ENCODE measurements at regions not wholly inside any gene's neighbourhood (a gene's known extent, or its start where the extent isn't known, plus 50 kb on each side); places are given as distances from the start of the nearest gene placed in this dataset.

DNA sequence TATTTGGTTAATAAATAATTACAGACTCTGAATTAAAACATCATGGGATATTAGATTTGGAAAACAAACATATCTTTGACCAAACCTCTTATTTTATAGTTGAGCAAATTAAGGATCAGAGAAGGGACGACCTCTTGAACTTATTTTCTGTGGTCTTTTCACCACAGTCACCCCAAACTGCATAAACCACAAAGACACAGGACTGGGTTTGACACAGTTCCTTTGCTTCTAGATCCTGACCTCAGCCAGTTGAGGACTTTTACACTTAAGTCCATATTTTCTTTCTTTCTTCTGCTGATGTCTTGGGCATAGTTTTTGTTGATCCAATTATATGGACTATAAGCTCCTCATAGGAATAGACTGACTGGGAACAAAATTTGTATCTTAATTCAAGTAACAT, 234.0 kb upstream of the SLC14A2 start:
- DNase-seq (ENCODE audit: low read depth) = no peak
- H2AFZ ChIP-seq (ENCODE audit: low read depth, low read length) = no peak overlapping the region
- no peaks in the 10 kb centered on the region for H3K9me3 ChIP-seq (ENCODE audit: insufficient read depth, low read depth, low read length)
- Mint-ChIP-seq H3K36me3 (ENCODE audit: low read depth, unreplicated experiment) (peaks cover 2% of the 10 kb centered on the region), H3K9me3 (ENCODE audit: unreplicated experiment) (no peaks in the 10 kb centered on the region), H3K27ac (ENCODE audit: unreplicated experiment) (no peak overlapping the region), H3K4me1 (ENCODE audit: low read depth, unreplicated experiment) (peaks cover 3% of the 10 kb centered on the region), H3K27me3 (ENCODE audit: low read depth, unreplicated experiment) (peaks cover 19% of the 10 kb centered on the region), H3K4me3 (ENCODE audit: unreplicated experiment) (no peak overlapping the region)
- H3K79me2 ChIP-seq (ENCODE audit: insufficient read depth, low read length) = no peaks in the 10 kb centered on the region
- H3K4me1 ChIP-seq (ENCODE audit: insufficient read depth, low read length) = no peaks in the 10 kb centered on the region
- no peak for FAIRE-seq
- no peak for TF ChIP-seq EZH2 (IDR thresholded peaks at IDR 0.05; ENCODE audit: insufficient read depth, low read length)
- TF ChIP-seq, protein P1, sequence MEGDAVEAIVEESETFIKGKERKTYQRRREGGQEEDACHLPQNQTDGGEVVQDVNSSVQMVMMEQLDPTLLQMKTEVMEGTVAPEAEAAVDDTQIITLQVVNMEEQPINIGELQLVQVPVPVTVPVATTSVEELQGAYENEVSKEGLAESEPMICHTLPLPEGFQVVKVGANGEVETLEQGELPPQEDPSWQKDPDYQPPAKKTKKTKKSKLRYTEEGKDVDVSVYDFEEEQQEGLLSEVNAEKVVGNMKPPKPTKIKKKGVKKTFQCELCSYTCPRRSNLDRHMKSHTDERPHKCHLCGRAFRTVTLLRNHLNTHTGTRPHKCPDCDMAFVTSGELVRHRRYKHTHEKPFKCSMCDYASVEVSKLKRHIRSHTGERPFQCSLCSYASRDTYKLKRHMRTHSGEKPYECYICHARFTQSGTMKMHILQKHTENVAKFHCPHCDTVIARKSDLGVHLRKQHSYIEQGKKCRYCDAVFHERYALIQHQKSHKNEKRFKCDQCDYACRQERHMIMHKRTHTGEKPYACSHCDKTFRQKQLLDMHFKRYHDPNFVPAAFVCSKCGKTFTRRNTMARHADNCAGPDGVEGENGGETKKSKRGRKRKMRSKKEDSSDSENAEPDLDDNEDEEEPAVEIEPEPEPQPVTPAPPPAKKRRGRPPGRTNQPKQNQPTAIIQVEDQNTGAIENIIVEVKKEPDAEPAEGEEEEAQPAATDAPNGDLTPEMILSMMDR (IDR thresholded peaks at IDR 0.05; ENCODE audit: insufficient read depth, low read depth, low read length) = no peak
- no peak overlapping the region for H3K4me2 ChIP-seq (ENCODE audit: low read length)
- H3K4me3 ChIP-seq (ENCODE audit: insufficient read depth, low read depth, low read length) = no peak overlapping the region
- no peak overlapping the region for H3K27ac ChIP-seq (ENCODE audit: low read depth, low read length)
- H3K36me3 ChIP-seq (ENCODE audit: insufficient read depth, low read length) = no peaks in the 10 kb centered on the region
- no peaks in the 10 kb centered on the region for H3K27me3 ChIP-seq (ENCODE audit: insufficient read depth, low read length)
- H4K20me1 ChIP-seq (ENCODE audit: insufficient read depth, low read length) = no peaks in the 10 kb centered on the region
- no peak overlapping the region for H3K9ac ChIP-seq (ENCODE audit: low read length)

DNA sequence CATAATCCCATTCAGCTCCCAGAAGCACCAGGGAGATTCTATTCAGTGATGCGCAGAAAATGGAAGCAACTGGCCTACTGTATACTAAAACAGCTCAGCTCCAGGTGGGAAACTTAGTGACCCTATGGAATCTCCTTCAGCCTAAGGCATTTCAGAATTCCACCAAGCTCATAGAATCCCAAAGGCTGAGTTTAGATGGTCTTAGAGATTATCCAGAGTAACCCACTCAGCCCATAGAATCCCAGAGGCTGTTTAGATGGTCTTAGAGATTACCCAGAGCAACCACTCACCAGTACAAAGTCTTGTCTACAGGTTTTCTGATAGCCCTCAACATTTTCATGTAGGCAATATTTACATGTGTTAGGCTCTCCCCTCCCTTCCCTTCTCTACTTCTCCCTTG, 232.0 kb upstream of the SLC14A2 start:
- H4K20me1 ChIP-seq (ENCODE audit: insufficient read depth, low read length) = no peaks in the 10 kb centered on the region
- no peaks in the 10 kb centered on the region for H3K9me3 ChIP-seq (ENCODE audit: insufficient read depth, low read depth, low read length)
- H3K79me2 ChIP-seq (ENCODE audit: insufficient read depth, low read length) = no peaks in the 10 kb centered on the region
- peaks cover 3% of the 10 kb centered on the region for H3K4me1 Mint-ChIP-seq (ENCODE audit: low read depth, unreplicated experiment)
- H3K36me3 ChIP-seq (ENCODE audit: insufficient read depth, low read length) = no peaks in the 10 kb centered on the region
- H3K27ac Mint-ChIP-seq (ENCODE audit: unreplicated experiment) = no peak overlapping the region
- no peak overlapping the region for H3K4me2 ChIP-seq (ENCODE audit: low read length)
- no peak overlapping the region for H3K9ac ChIP-seq (ENCODE audit: low read length)
- no peak overlapping the region for H3K4me3 ChIP-seq (ENCODE audit: insufficient read depth, low read depth, low read length)
- no peak for TF ChIP-seq EZH2 (IDR thresholded peaks at IDR 0.05; ENCODE audit: insufficient read depth, low read length)
- TF ChIP-seq, protein P1 (IDR thresholded peaks at IDR 0.05; ENCODE audit: insufficient read depth, low read depth, low read length) = no peak
- no peaks in the 10 kb centered on the region for H3K36me3 Mint-ChIP-seq (ENCODE audit: low read depth, unreplicated experiment)
- DNase-seq (ENCODE audit: low read depth) (no peak), FAIRE-seq (no peak)
- H3K4me1 ChIP-seq (ENCODE audit: insufficient read depth, low read length) = no peaks in the 10 kb centered on the region
- H3K4me3 Mint-ChIP-seq (ENCODE audit: unreplicated experiment) = no peak overlapping the region
- peaks cover 6% of the 10 kb centered on the region for H3K27me3 Mint-ChIP-seq (ENCODE audit: low read depth, unreplicated experiment)
- H3K27ac ChIP-seq (ENCODE audit: low read depth, low read length) = no peak overlapping the region
- H3K27me3 ChIP-seq (ENCODE audit: insufficient read depth, low read length) = no peaks in the 10 kb centered on the region
- H2AFZ ChIP-seq (ENCODE audit: low read depth, low read length) = no peak overlapping the region
- no peaks in the 10 kb centered on the region for H3K9me3 Mint-ChIP-seq (ENCODE audit: unreplicated experiment)

DNA sequence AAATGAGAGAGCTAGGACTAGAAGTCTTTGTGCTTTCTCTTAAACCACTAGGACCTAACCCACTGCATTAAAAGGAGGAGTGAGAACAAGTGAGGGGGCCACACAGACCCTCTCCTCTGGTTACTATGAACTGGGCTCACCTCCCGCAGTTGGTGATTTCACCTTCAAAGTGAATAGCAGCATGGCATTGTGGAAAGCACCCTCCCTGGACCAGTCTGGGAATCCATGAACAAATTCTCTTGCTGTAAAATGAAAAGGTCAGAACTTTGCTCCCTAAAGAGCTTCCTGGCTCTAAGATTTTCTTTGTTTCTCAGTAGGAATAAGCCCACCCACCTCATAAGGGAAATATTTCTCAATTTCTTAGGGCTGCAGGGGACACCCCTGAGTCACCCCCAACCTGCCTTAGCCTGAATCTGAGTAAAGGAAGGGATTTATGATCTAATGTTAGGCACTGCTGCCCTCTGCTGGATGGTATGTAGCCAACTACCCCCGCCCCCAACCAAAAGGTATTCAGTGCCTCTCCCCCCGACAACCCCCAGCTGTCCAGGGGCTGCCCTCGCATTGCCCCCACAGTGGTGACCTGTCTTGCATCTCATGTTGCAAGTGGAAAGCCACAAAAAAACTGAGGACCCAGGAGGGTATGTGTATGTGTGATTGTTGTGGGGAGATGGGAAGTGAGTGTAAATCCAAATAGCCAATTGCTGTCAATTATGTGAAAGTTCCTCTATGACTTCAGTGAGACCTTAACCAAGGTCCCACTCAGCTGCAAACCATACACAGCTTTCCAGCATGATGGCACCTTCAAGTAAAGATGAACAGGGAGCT, 230.9 kb upstream of the SLC14A2 start:
- Histone ChIP-seq H3K9me3 (ENCODE audit: insufficient read depth, low read depth, low read length) (no peaks in the 10 kb centered on the region), H3K9ac (ENCODE audit: low read length) (no peak overlapping the region), H3K4me1 (ENCODE audit: insufficient read depth, low read length) (no peaks in the 10 kb centered on the region), H3K4me3 (ENCODE audit: insufficient read depth, low read depth, low read length) (no peak overlapping the region), H3K4me2 (ENCODE audit: low read length) (no peak overlapping the region), H3K36me3 (ENCODE audit: insufficient read depth, low read length) (no peaks in the 10 kb centered on the region), H3K79me2 (ENCODE audit: insufficient read depth, low read length) (no peaks in the 10 kb centered on the region), H3K27ac (ENCODE audit: low read depth, low read length) (no peak overlapping the region), H3K27me3 (ENCODE audit: insufficient read depth, low read length) (no peaks in the 10 kb centered on the region), H4K20me1 (ENCODE audit: insufficient read depth, low read length) (no peaks in the 10 kb centered on the region), H2AFZ (ENCODE audit: low read depth, low read length) (no peak overlapping the region)
- FAIRE-seq = no peak
- Mint-ChIP-seq H3K36me3 (ENCODE audit: low read depth, unreplicated experiment) (no peaks in the 10 kb centered on the region), H3K9me3 (ENCODE audit: unreplicated experiment) (no peaks in the 10 kb centered on the region), H3K4me1 (ENCODE audit: low read depth, unreplicated experiment) (peaks cover 3% of the 10 kb centered on the region), H3K27ac (ENCODE audit: unreplicated experiment) (no peak overlapping the region), H3K27me3 (ENCODE audit: low read depth, unreplicated experiment) (peaks cover 10% of the 10 kb centered on the region), H3K4me3 (ENCODE audit: unreplicated experiment) (no peak overlapping the region)
- no peak for TF ChIP-seq EZH2 (IDR thresholded peaks at IDR 0.05; ENCODE audit: insufficient read depth, low read length)
- TF ChIP-seq, protein P1 (IDR thresholded peaks at IDR 0.05; ENCODE audit: insufficient read depth, low read depth, low read length) = peak; percentile 42
- peak; percentile 25 for DNase-seq (ENCODE audit: low read depth)

Data from astrocyte (in vitro differentiated cells and primary cell).